NB4 (cell line): ENCODE measurements at regions not wholly inside any gene's neighbourhood (a gene's known extent, or its start where the extent isn't known, plus 50 kb on each side); places are given as distances from the start of the nearest gene placed in this dataset.

Experiments used
- POLR2A ChIP-seq: IDR thresholded peaks from 2 replicates; pipeline ENCODE4 v1.6.1; 2011; ENCODE audit warnings: mild to moderate bottlenecking; ENCODE audit not compliant: insufficient read length; ENCODE audit errors: extremely low read depth
- TF ChIP-seq, protein P1 (sequence below): IDR thresholded peaks from one replicate; pipeline ENCODE4 v1.5.1; 2012; ENCODE audit warnings: low read depth, low read length

DNA sequence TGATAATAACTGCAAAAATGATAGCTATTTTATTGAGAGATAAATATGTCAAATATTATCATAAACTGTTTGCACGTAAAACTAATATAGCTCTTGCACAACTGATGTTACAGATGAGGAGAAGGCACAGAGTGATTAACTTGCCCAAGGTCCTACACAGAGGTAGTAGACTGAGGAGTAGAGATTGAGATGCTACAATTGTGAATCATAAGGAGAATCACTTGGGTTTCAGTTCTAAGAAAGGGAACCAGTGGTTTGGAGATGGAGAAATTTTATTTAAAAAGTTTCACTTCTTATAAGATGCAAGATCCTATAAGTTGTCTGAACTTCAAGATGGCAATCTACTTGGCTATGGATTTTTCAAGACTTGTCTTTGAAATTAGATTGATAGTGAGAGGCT lies 224.8 kb upstream of the RAG2 start:
- TF ChIP-seq, protein P1, sequence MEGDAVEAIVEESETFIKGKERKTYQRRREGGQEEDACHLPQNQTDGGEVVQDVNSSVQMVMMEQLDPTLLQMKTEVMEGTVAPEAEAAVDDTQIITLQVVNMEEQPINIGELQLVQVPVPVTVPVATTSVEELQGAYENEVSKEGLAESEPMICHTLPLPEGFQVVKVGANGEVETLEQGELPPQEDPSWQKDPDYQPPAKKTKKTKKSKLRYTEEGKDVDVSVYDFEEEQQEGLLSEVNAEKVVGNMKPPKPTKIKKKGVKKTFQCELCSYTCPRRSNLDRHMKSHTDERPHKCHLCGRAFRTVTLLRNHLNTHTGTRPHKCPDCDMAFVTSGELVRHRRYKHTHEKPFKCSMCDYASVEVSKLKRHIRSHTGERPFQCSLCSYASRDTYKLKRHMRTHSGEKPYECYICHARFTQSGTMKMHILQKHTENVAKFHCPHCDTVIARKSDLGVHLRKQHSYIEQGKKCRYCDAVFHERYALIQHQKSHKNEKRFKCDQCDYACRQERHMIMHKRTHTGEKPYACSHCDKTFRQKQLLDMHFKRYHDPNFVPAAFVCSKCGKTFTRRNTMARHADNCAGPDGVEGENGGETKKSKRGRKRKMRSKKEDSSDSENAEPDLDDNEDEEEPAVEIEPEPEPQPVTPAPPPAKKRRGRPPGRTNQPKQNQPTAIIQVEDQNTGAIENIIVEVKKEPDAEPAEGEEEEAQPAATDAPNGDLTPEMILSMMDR: no peak
- TF ChIP-seq POLR2A: no peak
